ENCODE measurements at regions not wholly inside any gene's neighbourhood (a gene's known extent, or its start where the extent isn't known, plus 50 kb on each side); places are given as distances from the start of the nearest gene placed in this dataset.
"Not testable (repeated sequence)": the region's sequence is repeated elsewhere in the genome, so short reads cannot be mapped to it uniquely, and the experiment has no call there.

GRCh38 chr5:92942762-92943161 lies 638.3 kb downstream of the NR2F1-AS1 start:
- H3K4me3 Mint-ChIP-seq (ENCODE audit: unreplicated experiment) = no peak overlapping the region
- DNase-seq (ENCODE audit: low spot score) = no peak
- TF ChIP-seq, protein P1, sequence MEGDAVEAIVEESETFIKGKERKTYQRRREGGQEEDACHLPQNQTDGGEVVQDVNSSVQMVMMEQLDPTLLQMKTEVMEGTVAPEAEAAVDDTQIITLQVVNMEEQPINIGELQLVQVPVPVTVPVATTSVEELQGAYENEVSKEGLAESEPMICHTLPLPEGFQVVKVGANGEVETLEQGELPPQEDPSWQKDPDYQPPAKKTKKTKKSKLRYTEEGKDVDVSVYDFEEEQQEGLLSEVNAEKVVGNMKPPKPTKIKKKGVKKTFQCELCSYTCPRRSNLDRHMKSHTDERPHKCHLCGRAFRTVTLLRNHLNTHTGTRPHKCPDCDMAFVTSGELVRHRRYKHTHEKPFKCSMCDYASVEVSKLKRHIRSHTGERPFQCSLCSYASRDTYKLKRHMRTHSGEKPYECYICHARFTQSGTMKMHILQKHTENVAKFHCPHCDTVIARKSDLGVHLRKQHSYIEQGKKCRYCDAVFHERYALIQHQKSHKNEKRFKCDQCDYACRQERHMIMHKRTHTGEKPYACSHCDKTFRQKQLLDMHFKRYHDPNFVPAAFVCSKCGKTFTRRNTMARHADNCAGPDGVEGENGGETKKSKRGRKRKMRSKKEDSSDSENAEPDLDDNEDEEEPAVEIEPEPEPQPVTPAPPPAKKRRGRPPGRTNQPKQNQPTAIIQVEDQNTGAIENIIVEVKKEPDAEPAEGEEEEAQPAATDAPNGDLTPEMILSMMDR (IDR thresholded peaks at IDR 0.05) = no peak
- H3K9me3 Mint-ChIP-seq (ENCODE audit: low read depth) = peaks cover 5% of the 10 kb centered on the region
- H3K36me3 Mint-ChIP-seq (ENCODE audit: low read depth) = no peaks in the 10 kb centered on the region
- H3K4me1 Mint-ChIP-seq (ENCODE audit: low read depth) = peaks cover 19% of the 10 kb centered on the region
- H3K27ac Mint-ChIP-seq (ENCODE audit: unreplicated experiment) = no peak overlapping the region
- no peaks in the 10 kb centered on the region for H3K27me3 Mint-ChIP-seq (ENCODE audit: low read depth)

GRCh38 chr5:92941806-92942205 lies 639.2 kb downstream of the NR2F1-AS1 start:
- H3K27me3 Mint-ChIP-seq (ENCODE audit: low read depth) = no peaks in the 10 kb centered on the region
- no peak for DNase-seq (ENCODE audit: low spot score)
- H3K4me3 Mint-ChIP-seq (ENCODE audit: unreplicated experiment) = no peak overlapping the region
- H3K4me1 Mint-ChIP-seq (ENCODE audit: low read depth) = peaks cover 19% of the 10 kb centered on the region
- no peak overlapping the region for H3K27ac Mint-ChIP-seq (ENCODE audit: unreplicated experiment)
- TF ChIP-seq, protein P1 (IDR thresholded peaks at IDR 0.05) = no peak
- no peaks in the 10 kb centered on the region for H3K36me3 Mint-ChIP-seq (ENCODE audit: low read depth)
- H3K9me3 Mint-ChIP-seq (ENCODE audit: low read depth) = no peaks in the 10 kb centered on the region

DNA sequence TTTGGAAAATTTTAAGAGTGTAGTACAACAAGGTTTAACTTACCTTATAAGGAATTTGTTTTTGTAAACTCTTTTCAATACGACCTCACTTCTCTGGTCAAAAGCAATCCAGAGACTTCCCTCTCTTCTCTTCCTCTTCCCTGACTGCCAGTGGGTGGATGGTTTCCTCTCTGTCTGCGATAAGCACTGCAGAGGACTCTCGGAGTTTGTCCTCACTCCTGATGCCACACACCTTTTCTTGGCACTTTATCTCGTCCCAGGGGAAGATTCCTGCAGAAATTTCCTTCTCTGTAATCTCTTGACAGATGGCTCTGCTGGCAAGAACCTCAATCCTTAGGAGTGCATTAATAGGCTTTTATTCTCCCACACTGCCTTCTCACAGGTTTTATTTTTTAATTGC lies 641.6 kb downstream of the NR2F1-AS1 start:
- H3K36me3 Mint-ChIP-seq (ENCODE audit: low read depth) = no peaks in the 10 kb centered on the region
- H3K27ac Mint-ChIP-seq (ENCODE audit: unreplicated experiment) = no peak overlapping the region
- H3K9me3 Mint-ChIP-seq (ENCODE audit: low read depth) = no peaks in the 10 kb centered on the region
- peaks cover 5% of the 10 kb centered on the region for H3K4me1 Mint-ChIP-seq (ENCODE audit: low read depth)
- no peak overlapping the region for H3K4me3 Mint-ChIP-seq (ENCODE audit: unreplicated experiment)
- no peak for DNase-seq (ENCODE audit: low spot score)
- TF ChIP-seq, protein P1 (IDR thresholded peaks at IDR 0.05) = no peak
- no peaks in the 10 kb centered on the region for H3K27me3 Mint-ChIP-seq (ENCODE audit: low read depth)

- H3K9me3 Mint-ChIP-seq (ENCODE audit: low read depth); H3K4me1 Mint-ChIP-seq (ENCODE audit: low read depth); H3K4me3 Mint-ChIP-seq (ENCODE audit: unreplicated experiment); H3K36me3 Mint-ChIP-seq (ENCODE audit: low read depth); H3K27ac Mint-ChIP-seq (ENCODE audit: unreplicated experiment); H3K27me3 Mint-ChIP-seq (ENCODE audit: low read depth); DNase-seq (ENCODE audit: low spot score): not testable (repeated sequence)
Measured at GRCh38 chr5:92937396-92937795, 643.6 kb downstream of the NR2F1-AS1 start.

- H3K9me3 Mint-ChIP-seq (ENCODE audit: low read depth) = no peaks in the 10 kb centered on the region
- H3K27ac Mint-ChIP-seq (ENCODE audit: unreplicated experiment) = no peak overlapping the region
- TF ChIP-seq, protein P1 (IDR thresholded peaks at IDR 0.05) = no peak
- H3K36me3 Mint-ChIP-seq (ENCODE audit: low read depth) = no peaks in the 10 kb centered on the region
- H3K27me3 Mint-ChIP-seq (ENCODE audit: low read depth) = no peaks in the 10 kb centered on the region
- no peak for DNase-seq (ENCODE audit: low spot score)
- H3K4me3 Mint-ChIP-seq (ENCODE audit: unreplicated experiment) = no peak overlapping the region
- H3K4me1 Mint-ChIP-seq (ENCODE audit: low read depth) = no peaks in the 10 kb centered on the region
Measured at GRCh38 chr5:92930057-92930456, 651.0 kb downstream of the NR2F1-AS1 start.

DNA sequence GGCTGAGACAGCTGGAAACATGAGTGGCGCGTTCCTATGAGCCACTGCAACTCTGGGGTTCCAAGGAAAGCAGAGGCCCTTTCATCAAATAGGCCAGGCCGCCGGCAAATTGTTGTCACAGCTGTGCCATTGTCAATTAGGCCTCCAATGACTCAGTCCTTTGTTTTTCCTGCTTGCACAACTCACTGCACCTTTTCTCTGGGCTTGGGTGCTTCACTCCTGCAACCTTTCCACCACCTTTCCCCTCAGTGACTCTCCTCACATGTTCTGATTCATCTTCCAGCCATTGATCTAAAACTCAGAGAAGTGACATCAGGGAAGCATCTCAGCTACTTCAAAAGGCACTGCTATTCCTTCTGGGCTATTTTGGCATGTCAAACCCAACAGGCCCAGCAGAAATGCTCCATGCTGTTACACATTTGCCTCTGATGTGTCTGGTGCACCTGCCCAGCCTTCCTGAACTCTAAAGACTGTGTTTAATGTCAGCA lies 653.7 kb downstream of the NR2F1-AS1 start:
- no peaks in the 10 kb centered on the region for H3K9me3 Mint-ChIP-seq (ENCODE audit: low read depth)
- no peak overlapping the region for H3K4me3 Mint-ChIP-seq (ENCODE audit: unreplicated experiment)
- no peaks in the 10 kb centered on the region for H3K36me3 Mint-ChIP-seq (ENCODE audit: low read depth)
- TF ChIP-seq, protein P1 (IDR thresholded peaks at IDR 0.05) = no peak
- DNase-seq (ENCODE audit: low spot score) = no peak
- H3K27me3 Mint-ChIP-seq (ENCODE audit: low read depth) = no peaks in the 10 kb centered on the region
- no peaks in the 10 kb centered on the region for H3K4me1 Mint-ChIP-seq (ENCODE audit: low read depth)
- no peak overlapping the region for H3K27ac Mint-ChIP-seq (ENCODE audit: unreplicated experiment)
